ENCODE measurements at regions not wholly inside any gene's neighbourhood (a gene's known extent, or its start where the extent isn't known, plus 50 kb on each side); places are given as distances from the start of the nearest gene placed in this dataset.

DNA sequence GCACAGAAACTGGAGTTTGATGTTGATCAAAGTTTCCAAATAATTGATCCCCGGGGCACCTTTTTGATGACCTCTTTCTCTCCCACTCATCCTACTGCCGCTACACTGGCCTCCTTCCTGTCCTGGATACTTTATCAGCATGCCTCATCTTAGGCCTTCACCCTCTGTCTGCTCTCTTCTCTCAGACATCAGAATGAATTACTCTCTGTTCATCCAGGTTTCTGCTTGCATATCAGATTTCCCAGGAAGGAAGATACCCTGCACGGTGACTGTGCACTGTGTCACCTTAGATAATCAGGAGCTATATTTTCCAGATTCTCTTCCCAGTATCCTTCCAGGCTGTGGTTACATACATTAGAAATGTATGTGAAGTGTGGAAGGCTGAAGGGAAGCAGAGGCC is 397.0 kb downstream of the DIRAS2 start:
- Mint-ChIP-seq H3K27me3 (peaks cover 13% of the 10 kb centered on the region), H3K36me3 (ENCODE audit: low read depth) (no peaks in the 10 kb centered on the region), H3K27ac (no peak overlapping the region), H3K4me1 (no peaks in the 10 kb centered on the region), H3K4me3 (no peak overlapping the region), H3K9me3 (no peaks in the 10 kb centered on the region)
- DNase-seq, result no peak
- intact Hi-C loops (cut with micrococcal nuclease), result no loop called here

DNA sequence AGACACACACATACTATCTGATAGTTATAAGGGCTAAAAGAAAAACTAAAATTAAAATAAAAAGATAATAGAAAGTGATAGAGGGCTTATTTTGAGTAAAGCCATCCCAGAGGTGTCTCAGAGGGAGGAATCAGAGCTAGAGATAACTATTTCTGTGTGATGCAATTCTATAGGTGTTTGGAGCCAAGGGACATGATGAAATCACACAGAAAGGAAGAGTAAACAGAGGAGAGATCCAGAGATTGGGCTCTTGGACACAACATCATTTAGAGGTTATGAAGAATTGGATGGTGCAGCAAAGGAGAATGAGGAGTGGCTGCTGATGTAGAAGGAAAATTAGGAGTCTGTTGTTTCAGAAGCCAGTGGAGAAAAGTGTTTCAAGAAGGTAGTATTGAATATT is 393.5 kb downstream of the DIRAS2 start:
- DNase-seq, result no peak
- peaks cover 9% of the 10 kb centered on the region for H3K27me3 Mint-ChIP-seq
- no peak overlapping the region for H3K4me3 Mint-ChIP-seq
- H3K27ac Mint-ChIP-seq, result no peak overlapping the region
- intact Hi-C loops (cut with micrococcal nuclease), result no loop called here
- H3K36me3 Mint-ChIP-seq (ENCODE audit: low read depth), result no peaks in the 10 kb centered on the region
- H3K4me1 Mint-ChIP-seq, result no peaks in the 10 kb centered on the region
- H3K9me3 Mint-ChIP-seq, result no peaks in the 10 kb centered on the region

DNA sequence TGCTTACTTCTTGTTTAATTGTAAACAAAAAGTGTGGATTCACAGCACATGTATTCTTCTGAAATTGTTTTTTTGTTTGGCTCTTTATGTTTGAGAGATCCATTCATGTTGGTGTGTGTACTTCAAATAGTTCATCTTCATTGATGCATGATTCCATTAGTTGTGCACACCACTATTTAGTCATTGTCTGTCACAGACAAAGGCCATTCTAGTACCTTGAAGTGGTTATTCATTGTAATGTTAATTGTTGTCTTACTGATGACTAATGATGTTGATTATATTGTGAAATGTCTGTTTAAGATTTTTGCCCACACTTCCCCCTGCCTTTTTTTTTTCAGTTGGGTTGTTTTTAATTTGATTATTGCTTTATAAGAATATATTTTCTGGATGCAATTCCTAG is 391.3 kb downstream of the DIRAS2 start:
- Mint-ChIP-seq H3K9me3 (no peaks in the 10 kb centered on the region), H3K4me3 (no peak overlapping the region), H3K27ac (no peak overlapping the region), H3K27me3 (peaks cover 6% of the 10 kb centered on the region), H3K36me3 (ENCODE audit: low read depth) (no peaks in the 10 kb centered on the region), H3K4me1 (no peaks in the 10 kb centered on the region)
- intact Hi-C loops (cut with micrococcal nuclease), result no loop called here
- no peak for DNase-seq

DNA sequence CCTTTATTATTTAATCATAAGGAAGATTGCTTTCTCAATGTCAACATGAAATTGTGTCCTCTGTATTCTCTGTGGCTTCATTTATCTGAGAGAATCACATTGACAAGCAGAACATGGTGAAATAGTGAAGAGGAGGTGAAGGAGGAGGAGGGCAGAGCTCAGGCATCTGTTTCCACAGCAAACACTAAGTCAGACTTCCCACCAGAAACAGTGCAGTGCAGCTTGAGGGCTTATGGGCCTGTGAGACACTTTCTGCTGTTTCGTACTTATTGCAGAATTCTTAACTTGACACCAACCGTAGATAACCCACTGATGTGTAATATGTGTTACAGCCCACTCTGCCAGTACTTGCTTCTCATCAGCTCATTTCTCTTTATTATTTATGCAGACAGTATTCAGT is 386.3 kb downstream of the DIRAS2 start:
- Mint-ChIP-seq H3K36me3 (ENCODE audit: low read depth) (no peaks in the 10 kb centered on the region), H3K9me3 (peaks cover 5% of the 10 kb centered on the region), H3K4me1 (no peaks in the 10 kb centered on the region), H3K27ac (no peak overlapping the region), H3K27me3 (peaks cover 6% of the 10 kb centered on the region), H3K4me3 (no peak overlapping the region)
- no peak for DNase-seq
- intact Hi-C loops (cut with micrococcal nuclease), result no loop called here

DNA sequence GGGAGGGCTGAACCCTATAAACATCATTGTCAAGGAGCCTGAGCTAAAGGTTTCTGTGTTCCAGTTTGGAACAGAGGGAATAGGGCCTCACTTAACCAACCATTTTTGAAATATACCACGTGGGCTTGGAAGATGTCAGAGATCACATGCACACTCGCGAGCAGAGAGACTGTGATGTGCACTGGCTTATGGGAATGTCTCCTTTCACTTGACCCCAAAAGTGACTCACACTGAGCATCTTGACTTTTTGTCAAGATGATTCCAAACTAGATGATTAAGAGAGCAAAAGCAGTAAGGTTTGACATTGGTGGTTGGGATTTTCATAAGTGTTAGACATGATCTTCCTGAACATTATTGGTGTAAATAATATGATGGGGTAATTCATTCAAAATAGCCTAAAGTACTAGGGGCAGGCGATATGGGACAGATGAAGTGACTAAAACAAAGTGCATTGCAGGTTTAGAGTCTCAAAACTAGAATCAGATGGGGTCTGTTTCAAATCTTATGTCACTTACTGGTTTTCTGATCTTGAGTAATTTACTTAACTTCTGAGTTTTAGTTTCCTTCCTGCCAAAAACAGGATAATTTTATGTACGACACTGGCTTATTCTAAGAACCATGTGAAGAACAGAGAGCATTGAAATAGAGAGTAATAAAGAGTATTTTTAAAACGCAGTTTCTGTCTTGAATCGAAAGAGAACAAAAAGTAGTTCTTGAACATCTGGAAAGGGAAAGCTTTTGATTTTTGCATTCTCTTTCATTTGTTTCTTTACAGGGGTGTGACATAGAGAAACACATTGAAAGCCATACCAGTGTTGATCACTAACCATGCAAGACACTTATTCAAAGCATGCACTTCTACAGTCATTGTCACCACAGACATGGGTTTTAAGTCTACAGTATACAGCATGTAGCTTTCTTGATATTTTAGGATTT is 383.0 kb downstream of the DIRAS2 start:
- Mint-ChIP-seq H3K9me3 (peaks cover 5% of the 10 kb centered on the region), H3K27me3 (peaks cover 6% of the 10 kb centered on the region), H3K4me1 (no peaks in the 10 kb centered on the region), H3K36me3 (ENCODE audit: low read depth) (no peaks in the 10 kb centered on the region), H3K27ac (no peak overlapping the region), H3K4me3 (no peak overlapping the region)
- intact Hi-C loops (cut with micrococcal nuclease), result no loop called here
- DNase-seq, result no peak

DNA sequence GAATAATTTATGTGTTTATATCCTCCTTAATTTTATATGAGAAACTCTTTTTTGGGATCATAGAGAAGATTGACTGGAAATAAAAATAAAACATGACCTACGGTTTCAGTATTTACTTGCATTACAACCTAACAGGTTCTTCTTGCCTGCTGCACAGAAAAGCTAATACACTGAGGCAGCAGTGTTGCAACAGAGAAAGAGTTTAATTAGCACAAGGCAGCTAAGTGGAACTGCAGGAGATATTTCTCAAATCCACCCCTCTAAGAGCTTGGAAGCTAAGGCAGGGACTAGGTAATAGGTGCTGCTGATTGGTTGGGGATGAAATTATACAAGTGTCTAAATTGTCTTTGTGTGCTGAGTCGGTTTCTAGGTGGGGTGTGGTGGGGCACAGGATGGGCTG is 380.9 kb downstream of the DIRAS2 start:
- Mint-ChIP-seq H3K9me3 (peaks cover 5% of the 10 kb centered on the region), H3K4me1 (no peaks in the 10 kb centered on the region), H3K4me3 (no peak overlapping the region), H3K36me3 (ENCODE audit: low read depth) (no peaks in the 10 kb centered on the region), H3K27me3 (peaks cover 9% of the 10 kb centered on the region), H3K27ac (no peak overlapping the region)
- DNase-seq, result no peak
- intact Hi-C loops (cut with micrococcal nuclease), result no loop called here

DNA sequence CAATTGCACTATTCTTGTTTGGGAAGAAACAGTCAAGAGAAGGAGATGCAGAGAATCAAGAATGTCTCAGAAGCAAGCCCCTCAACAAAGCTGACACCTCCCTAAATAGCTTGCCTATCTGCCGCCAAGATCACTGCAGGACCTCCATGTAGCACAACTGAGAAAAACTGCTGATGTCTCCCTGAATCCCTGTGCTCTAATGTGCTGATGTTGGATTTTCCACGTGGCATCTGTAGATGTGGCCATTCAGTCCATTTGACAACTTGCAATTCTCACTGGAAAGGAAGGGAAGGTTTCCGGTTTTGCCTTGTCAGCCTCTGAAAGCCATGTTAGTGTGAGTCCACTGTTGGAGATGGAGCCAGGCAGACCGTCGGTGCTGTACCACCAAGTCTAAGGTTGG is 374.0 kb downstream of the DIRAS2 start:
- H3K4me1 Mint-ChIP-seq, result no peaks in the 10 kb centered on the region
- no peaks in the 10 kb centered on the region for H3K36me3 Mint-ChIP-seq (ENCODE audit: low read depth)
- intact Hi-C loops (cut with micrococcal nuclease), result no loop called here
- H3K27me3 Mint-ChIP-seq, result peaks cover 15% of the 10 kb centered on the region
- no peak for DNase-seq
- no peak overlapping the region for H3K27ac Mint-ChIP-seq
- no peaks in the 10 kb centered on the region for H3K9me3 Mint-ChIP-seq
- no peak overlapping the region for H3K4me3 Mint-ChIP-seq

DNA sequence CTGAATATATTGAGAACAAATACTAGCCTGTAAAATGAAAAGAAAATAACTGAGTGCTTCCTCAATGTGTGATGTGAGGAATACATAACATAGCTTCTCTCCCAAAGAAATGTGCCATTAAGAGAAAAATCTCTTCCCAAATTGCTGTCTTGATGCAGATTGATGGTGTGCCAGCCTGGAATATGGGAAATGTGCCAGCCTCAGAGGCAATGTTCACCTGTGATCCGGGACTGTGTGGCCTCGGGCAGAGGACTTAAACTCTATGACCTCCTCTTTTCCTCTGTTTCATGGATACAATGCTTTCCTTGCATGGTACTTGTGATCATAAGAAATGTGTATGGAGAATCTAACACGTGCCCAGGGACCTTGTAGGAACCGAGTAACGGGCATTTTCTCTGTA is 370.9 kb downstream of the DIRAS2 start:
- intact Hi-C loops (cut with micrococcal nuclease), result no loop called here
- H3K36me3 Mint-ChIP-seq (ENCODE audit: low read depth), result no peaks in the 10 kb centered on the region
- H3K9me3 Mint-ChIP-seq, result no peaks in the 10 kb centered on the region
- H3K4me3 Mint-ChIP-seq, result no peak overlapping the region
- H3K27ac Mint-ChIP-seq, result no peak overlapping the region
- peaks cover 12% of the 10 kb centered on the region for H3K27me3 Mint-ChIP-seq
- DNase-seq, result no peak
- H3K4me1 Mint-ChIP-seq, result no peaks in the 10 kb centered on the region

DNA sequence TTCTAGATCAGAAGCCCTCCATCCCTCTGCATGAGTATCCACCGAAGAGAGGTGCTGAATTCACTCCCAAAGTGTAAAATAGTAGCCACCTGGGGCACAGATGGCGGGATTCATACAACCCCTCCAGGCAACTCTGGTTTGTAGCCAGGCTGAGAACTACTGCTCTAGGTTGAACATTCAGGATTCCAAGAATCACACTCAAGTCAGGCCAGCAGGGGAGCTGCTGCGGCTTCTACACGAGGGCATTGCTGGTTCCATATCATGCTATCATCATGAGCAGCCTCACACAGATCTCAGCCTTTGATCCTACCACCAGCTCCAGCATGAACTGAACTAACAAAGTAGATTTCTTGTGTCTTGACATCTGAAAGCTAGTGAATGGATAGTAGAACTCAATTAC is 367.9 kb downstream of the DIRAS2 start:
- Mint-ChIP-seq H3K27ac (no peak overlapping the region), H3K4me1 (no peaks in the 10 kb centered on the region), H3K27me3 (peaks cover 25% of the 10 kb centered on the region), H3K4me3 (no peak overlapping the region), H3K36me3 (ENCODE audit: low read depth) (no peaks in the 10 kb centered on the region), H3K9me3 (no peaks in the 10 kb centered on the region)
- intact Hi-C loops (cut with micrococcal nuclease), result no loop called here
- no peak for DNase-seq

DNA sequence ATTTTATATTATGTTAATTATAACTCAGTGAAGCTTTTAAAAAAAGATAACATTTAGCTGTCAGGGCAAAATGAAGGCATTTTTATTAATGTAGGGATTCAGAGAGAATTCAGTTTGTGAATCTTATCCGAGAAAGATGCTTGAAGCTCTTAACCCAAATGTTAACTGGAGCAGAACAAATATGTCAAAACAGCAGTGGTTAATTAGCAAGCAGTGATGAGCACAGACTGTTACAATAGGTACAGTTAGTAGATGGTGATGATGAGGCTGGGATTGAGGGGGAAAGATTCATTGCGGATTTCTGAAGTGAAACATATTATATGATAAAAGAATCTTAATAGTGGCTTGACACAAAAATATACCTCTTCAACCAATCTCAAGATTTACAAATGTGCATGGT is 356.7 kb downstream of the DIRAS2 start:
- H3K36me3 Mint-ChIP-seq (ENCODE audit: low read depth), result no peaks in the 10 kb centered on the region
- no peak overlapping the region for H3K4me3 Mint-ChIP-seq
- no peak for DNase-seq
- intact Hi-C loops (cut with micrococcal nuclease), result no loop called here
- peaks cover 3% of the 10 kb centered on the region for H3K4me1 Mint-ChIP-seq
- no peak overlapping the region for H3K27ac Mint-ChIP-seq
- peaks cover 9% of the 10 kb centered on the region for H3K27me3 Mint-ChIP-seq
- H3K9me3 Mint-ChIP-seq, result no peaks in the 10 kb centered on the region

DNA sequence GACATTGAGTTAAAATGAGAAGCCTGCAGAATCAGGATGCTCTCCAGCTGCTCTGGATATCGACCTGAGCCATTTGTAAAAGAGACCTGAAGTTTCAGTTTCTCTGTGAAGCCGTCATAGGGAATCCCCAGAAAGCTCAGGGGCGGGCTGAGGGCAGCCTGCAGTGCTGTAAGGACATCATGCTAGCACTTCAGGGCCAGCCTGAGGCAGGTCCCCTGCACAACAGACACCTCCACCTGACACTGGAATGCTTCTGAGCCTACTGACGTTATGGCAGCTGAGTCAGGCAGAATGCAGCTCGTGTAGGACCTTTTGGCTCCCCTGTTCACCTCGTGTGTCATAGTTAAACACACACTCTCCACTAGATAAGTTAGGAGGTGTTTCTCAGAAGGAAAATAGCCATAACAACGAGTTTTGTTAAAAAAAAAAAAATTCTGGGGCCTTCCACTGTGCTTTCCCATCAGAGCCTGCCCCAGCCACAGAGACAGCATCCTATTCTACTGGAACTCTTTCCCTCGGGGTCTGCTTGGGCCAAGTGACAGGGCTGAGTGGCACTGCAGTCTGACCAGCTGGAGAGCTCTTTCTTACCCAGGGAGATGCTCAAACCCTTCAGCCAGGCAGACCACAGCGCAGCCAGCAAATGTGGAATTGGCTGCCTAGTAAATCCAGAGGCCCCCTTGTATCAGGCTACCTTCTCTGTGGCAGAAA is 354.9 kb downstream of the DIRAS2 start:
- H3K9me3 Mint-ChIP-seq, result no peaks in the 10 kb centered on the region
- no peak overlapping the region for H3K27ac Mint-ChIP-seq
- peaks cover 3% of the 10 kb centered on the region for H3K4me1 Mint-ChIP-seq
- no peak overlapping the region for H3K4me3 Mint-ChIP-seq
- intact Hi-C loops (cut with micrococcal nuclease), result no loop called here
- no peaks in the 10 kb centered on the region for H3K36me3 Mint-ChIP-seq (ENCODE audit: low read depth)
- DNase-seq, result peak; percentile 73
- peaks cover 10% of the 10 kb centered on the region for H3K27me3 Mint-ChIP-seq

DNA sequence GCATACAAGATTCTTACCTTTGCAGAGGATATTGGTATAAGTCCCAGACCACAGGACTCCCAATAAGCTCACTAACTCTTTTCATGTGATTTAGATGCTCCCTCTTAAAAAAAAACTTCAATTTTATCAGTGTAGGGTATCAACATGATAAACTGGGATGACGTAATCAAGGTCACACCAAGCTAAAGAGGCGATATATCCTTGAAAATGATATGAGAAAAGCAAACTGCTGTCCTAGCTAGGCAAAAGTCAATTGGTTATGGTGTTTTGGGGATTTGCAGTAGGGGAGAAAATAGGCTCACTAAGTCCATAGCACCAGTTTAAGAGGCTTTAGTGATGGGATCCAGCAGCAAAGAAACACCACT is 354.4 kb downstream of the DIRAS2 start:
- no peak for DNase-seq
- peaks cover 8% of the 10 kb centered on the region for H3K27me3 Mint-ChIP-seq
- H3K4me1 Mint-ChIP-seq, result peaks cover 3% of the 10 kb centered on the region
- no peaks in the 10 kb centered on the region for H3K36me3 Mint-ChIP-seq (ENCODE audit: low read depth)
- H3K9me3 Mint-ChIP-seq, result no peaks in the 10 kb centered on the region
- no peak overlapping the region for H3K27ac Mint-ChIP-seq
- intact Hi-C loops (cut with micrococcal nuclease), result no loop called here
- H3K4me3 Mint-ChIP-seq, result no peak overlapping the region

DNA sequence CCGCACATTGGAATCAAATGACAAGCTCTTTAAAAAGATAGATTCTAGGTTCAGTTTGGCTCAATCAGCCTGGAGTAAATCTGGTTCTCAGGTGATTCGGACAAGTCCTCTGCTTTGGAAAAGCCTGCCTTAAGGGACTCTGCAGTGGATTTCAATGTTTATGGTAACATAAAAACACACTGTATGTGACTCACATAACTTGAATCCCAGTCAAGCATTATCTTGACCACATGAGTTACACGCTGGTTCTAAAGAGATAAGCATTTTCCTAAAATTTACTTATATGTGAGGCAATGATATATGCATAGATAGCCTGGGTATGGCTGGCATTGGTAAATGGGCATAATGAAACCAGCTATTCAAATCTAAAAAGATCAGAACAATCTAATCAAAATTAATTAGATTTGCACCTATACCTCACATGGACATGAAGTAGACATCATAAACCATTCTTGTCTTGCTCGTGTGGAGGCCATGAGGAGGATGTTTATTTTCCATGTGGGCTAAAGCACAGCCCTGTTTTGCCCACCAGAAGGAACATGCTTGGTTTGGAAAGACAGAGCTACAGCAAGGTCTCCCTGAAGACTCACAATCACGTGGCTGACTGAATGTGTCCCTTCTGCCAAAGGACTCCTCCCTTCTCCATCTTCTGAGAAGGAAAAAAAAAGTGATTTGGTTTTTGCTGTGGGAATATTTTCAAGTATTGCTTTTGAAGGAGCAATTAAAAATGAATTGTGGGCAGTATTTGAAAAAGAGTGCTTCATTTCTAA is 351.7 kb downstream of the DIRAS2 start:
- Mint-ChIP-seq H3K4me1 (peaks cover 3% of the 10 kb centered on the region), H3K27me3 (peaks cover 8% of the 10 kb centered on the region), H3K36me3 (ENCODE audit: low read depth) (no peaks in the 10 kb centered on the region), H3K9me3 (no peaks in the 10 kb centered on the region), H3K4me3 (no peak overlapping the region), H3K27ac (no peak overlapping the region)
- DNase-seq, result no peak
- intact Hi-C loops (cut with micrococcal nuclease), result no loop called here

DNA sequence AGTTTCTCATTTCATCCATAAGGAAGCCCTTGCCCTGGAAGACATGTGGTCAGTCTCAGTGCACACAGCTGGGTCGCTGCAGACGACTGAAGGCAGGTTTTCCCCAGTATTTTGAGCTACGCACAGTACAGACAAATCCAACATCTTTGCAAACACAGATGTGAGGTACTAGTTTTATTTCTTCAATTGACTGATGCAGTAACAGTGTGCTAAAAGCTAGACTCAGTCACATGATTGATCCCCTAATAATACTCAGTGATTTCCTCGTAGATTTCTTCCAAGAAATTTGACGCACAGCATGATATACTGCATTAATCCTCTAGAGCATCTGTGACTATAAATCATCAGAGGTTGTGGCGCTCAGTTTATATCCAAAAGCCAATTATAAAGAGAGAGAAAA is 346.1 kb downstream of the DIRAS2 start:
- Mint-ChIP-seq H3K4me1 (no peaks in the 10 kb centered on the region), H3K9me3 (no peaks in the 10 kb centered on the region)

More for the DNA sequence above, 346.1 kb downstream of the DIRAS2 start:
- no peaks in the 10 kb centered on the region for H3K36me3 Mint-ChIP-seq (ENCODE audit: low read depth)
- no peak for DNase-seq
- intact Hi-C loops (cut with micrococcal nuclease), result no loop called here
- peaks cover 19% of the 10 kb centered on the region for H3K27me3 Mint-ChIP-seq
- H3K27ac Mint-ChIP-seq, result no peak overlapping the region
- no peak overlapping the region for H3K4me3 Mint-ChIP-seq
